Stimulated activated naive CD8-positive, alpha-beta T cell treated with anti-CD3 and anti-CD28 coated beads, Interleukin-15, Interleukin-2, amounts not matched to agents 100 U/mL and 50 U/mL, for 24 hours (primary cell): ENCODE measurements at regions not wholly inside any gene's neighbourhood (a gene's known extent, or its start where the extent isn't known, plus 50 kb on each side); places are given as distances from the start of the nearest gene placed in this dataset.

ENCODE experiments used
- ATAC-seq: fragments of 150-1000 bp; cut with Tn5 transposase; one replicate; pipeline ENCODE4 v1.10.0; 2021
- DNase-seq: peaks from one replicate; pipeline ENCODE4 v3.0.0; 2021

- ATAC-seq: no peak
Measured at GRCh38 chr10:57786850-57787750, 480.6 kb downstream of the IPMK start.

GRCh38 chr10:57786331-57786730 lies 481.4 kb downstream of the IPMK start:
- DNase-seq (no peak), ATAC-seq (no peak)

More at GRCh38 chr10:57786850-57787750, 480.6 kb downstream of the IPMK start:
- DNase-seq: no peak

- ATAC-seq (no peak), DNase-seq (no peak)
Measured at GRCh38 chr10:57785546-57785945, 482.1 kb downstream of the IPMK start.

- ATAC-seq: no peak
- no peak for DNase-seq
Measured at GRCh38 chr10:57785068-57785467, 482.6 kb downstream of the IPMK start.

GRCh38 chr10:57776688-57777432 lies 490.8 kb downstream of the IPMK start:
- ATAC-seq: no peak
- no peak for DNase-seq

GRCh38 chr10:57775250-57775649 lies 492.4 kb downstream of the IPMK start:
- ATAC-seq: no peak
- no peak for DNase-seq

GRCh38 chr10:57769298-57769697 lies 498.4 kb downstream of the IPMK start:
- DNase-seq: no peak
- ATAC-seq: no peak

GRCh38 chr10:57759777-57760176 lies 507.9 kb downstream of the IPMK start:
- ATAC-seq (no peak), DNase-seq (no peak)

GRCh38 chr10:57754803-57755202 lies 512.9 kb downstream of the IPMK start:
- ATAC-seq: no peak
- no peak for DNase-seq

- DNase-seq (no peak), ATAC-seq (no peak)
Measured at GRCh38 chr10:57743711-57744110, 524.0 kb downstream of the IPMK start.

GRCh38 chr10:57741751-57742150 lies 525.9 kb downstream of the IPMK start:
- ATAC-seq (no peak), DNase-seq (no peak)

GRCh38 chr10:57723305-57723704 lies 544.4 kb downstream of the IPMK start:
- no peak for ATAC-seq
- no peak for DNase-seq

- DNase-seq (no peak), ATAC-seq (no peak)
Measured at GRCh38 chr10:57716884-57717283, 550.8 kb downstream of the IPMK start.

GRCh38 chr10:57715233-57715632 lies 552.5 kb downstream of the IPMK start:
- DNase-seq: no peak
- ATAC-seq: no peak

- DNase-seq: no peak
- ATAC-seq: no peak
Measured at GRCh38 chr10:57707300-57707658, 560.4 kb downstream of the IPMK start.

- DNase-seq: no peak
- ATAC-seq: no peak
Measured at GRCh38 chr10:57706576-57707299, 561.0 kb downstream of the IPMK start.

- no peak for ATAC-seq
- no peak for DNase-seq
Measured at GRCh38 chr10:57706016-57706415, 561.7 kb downstream of the IPMK start.

GRCh38 chr10:57699944-57700343 lies 567.8 kb downstream of the IPMK start:
- no peak for ATAC-seq
- no peak for DNase-seq

GRCh38 chr10:57696641-57697040 lies 571.1 kb downstream of the IPMK start:
- ATAC-seq (no peak), DNase-seq (no peak)

GRCh38 chr10:57694956-57695608 lies 572.6 kb downstream of the IPMK start:
- ATAC-seq (no peak), DNase-seq (no peak)

- no peak for DNase-seq
Measured at GRCh38 chr10:57692255-57692980, 575.3 kb downstream of the IPMK start.

More at GRCh38 chr10:57692255-57692980, 575.3 kb downstream of the IPMK start:
- no peak for ATAC-seq
